HuH-7 (cell line): ENCODE measurements at regions not wholly inside any gene's neighbourhood (a gene's known extent, or its start where the extent isn't known, plus 50 kb on each side); places are given as distances from the start of the nearest gene placed in this dataset.

Source experiments
- DNase-seq: peaks from one replicate; pipeline ENCODE4 v3.0.0; 2011; ENCODE audit warnings: low spot score

DNA sequence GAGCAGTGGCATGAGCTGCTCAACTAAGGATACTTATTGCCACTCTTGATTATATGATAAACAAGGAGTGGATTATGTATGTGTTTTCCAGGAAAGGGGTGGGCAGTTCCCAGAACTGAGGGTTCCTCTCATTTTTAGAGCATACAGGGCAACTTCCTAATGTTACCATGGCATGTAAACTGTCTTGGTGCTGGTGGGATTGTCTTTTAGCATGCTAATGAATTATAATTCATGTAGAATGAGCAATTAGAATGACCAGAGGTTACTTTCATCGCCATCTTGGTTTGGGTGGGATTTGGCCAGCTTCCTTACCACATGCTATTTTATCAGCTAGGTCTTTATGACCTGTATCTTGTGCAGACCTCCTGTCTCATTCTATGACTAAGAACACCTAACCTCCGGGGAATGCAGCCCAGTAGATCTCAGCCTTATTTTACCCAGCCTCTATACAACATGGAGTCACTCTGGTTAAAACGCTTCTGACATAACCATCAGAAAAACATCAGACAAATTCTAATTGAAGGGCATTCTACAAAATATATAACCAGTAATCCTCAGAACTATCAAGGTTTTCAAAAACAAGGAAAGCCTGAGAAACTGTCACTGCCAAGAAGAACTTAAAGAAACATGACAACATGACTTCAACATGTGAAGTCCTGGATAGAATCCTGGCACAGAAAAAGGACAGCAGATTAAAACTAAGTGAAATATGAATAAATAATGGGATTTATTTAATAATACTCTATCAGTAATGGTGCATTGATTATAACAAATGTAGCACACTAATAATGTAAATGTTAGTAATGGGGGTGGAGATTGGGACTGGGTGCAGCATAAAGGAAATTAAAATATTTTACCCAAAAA lies 365.0 kb downstream of the SEMA3D start:
- no peak for DNase-seq

DNA sequence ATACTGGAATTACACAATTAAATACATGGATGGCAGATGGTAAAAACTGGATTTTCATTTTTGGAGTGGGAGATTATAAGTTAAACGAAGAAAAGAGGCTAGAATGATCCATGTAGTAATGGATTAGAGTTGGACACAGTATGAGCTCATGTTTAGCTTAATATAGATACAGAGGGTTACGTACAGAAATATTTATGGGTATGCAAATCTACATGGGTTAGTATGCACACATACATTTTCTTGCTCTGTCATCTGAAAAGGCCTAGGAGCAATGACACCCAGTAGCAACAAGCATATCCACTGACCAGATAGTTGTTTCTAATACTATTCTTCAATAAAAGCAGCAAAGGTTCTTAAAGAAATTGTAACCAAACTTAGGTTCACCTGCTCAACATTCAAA lies 366.4 kb downstream of the SEMA3D start:
- no peak for DNase-seq

DNA sequence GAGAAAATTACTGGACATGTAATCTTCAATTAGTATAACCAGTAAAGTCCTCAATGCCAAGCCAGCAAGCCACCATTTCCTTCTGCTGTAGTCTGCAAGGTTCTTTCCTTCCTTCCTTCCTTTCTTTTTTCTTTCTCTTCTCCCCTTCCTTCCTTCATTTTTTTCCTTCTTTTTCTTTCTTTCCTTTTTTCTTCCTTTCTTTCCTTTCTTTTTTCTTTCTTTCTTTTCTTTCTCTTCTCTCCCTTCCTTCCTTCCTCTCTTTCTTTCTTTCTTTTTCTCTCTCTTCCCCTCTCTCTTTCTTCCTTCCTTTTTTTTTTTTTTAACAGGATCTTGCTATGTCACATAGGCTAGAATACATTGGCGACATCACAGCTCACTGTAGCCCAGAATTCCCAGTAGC lies 369.8 kb downstream of the SEMA3D start:
- no peak for DNase-seq

DNA sequence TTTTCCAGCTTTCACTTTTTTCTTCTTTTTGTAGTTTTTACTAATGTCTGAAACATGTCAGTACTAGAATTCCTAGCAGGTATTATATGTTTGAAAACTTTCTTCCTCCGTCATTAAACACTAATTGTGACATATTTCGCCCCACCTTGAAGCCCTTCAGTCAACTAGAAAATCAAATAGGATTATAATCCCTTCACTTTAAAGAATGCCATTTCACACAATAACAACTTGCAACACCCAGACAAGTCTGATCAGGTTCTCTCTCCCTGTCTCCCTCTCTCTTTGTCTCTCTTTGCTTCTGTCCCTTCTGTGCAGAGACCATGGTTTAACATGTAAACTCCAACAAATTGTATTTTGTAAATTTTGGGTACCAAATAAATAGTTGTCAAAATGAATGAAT lies 373.5 kb downstream of the SEMA3D start:
- DNase-seq = no peak

DNA sequence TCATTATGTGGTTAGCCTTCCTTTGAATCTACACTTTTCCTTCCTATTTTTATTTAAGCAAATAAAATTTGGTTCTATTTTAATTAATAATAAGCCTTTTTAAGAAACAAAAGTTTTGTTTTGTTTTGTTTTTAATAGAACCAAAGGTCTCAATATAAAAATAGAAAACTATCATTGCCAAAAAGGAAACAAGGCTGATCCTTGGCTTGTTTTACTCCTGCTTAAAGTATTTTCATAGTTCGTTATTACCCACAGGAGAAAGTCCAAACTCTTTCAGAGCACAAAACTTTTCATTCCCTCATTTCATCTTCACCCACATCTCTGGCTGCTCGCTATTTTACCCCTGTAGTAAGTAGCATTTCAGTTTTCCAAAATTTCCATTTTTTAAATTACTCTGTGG lies 374.8 kb downstream of the SEMA3D start:
- no peak for DNase-seq

DNA sequence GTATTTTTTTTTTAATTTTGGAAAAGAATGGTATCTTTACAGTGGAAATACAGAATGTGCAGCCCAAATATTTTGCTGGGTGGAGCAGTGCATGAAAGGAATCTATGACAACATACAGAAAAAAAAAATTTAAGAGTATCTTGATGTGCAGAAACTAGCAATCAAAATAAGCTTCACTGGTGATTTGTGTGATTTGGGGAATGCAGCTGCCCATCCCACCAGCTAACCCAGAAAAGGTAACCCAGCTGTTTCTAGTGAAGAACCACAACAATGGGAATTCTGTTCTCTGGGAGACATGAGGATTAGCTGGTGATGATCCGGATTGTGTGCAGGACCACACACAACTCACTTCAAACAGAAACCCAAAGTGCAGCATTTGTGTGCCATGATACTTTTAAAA lies 375.5 kb downstream of the SEMA3D start:
- no peak for DNase-seq

DNA sequence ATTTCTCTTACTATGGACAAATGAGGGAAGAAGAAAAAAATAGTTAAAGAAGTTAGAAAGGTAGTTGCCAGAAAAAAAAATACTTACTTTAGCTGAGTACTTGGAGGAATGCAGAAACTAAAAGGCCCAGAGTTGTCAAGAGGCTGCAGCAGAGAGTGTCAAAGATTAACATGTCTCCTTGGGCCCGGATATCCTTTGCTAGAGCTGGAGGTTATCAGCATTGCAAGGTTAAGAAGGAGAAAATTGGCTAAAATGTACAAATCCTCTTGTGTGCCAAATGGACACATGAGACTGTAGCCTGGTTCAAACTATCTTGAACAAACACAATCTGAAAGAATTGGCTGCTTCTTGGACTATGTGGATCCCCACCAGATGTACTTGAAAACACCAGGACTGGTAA lies 377.0 kb downstream of the SEMA3D start:
- DNase-seq = no peak

DNA sequence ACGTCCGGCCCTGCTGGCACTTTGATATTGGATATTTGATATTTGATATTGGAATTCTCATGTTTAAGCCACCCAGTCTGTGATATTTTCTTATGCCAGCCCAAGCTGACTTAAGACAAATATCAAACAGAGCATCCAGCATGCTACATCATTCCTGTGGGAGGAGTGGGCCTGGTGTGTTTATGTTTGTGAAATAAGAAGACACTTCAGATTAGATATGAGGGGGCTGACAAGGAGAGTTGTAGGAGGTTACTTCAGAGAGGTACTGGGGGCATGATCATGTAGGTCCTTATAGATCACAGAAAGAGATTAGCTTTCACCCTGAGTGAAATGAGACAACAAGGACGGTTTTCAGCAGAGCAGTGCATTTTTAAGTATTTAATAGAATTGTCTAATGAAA lies 382.9 kb downstream of the SEMA3D start:
- DNase-seq = no peak

DNA sequence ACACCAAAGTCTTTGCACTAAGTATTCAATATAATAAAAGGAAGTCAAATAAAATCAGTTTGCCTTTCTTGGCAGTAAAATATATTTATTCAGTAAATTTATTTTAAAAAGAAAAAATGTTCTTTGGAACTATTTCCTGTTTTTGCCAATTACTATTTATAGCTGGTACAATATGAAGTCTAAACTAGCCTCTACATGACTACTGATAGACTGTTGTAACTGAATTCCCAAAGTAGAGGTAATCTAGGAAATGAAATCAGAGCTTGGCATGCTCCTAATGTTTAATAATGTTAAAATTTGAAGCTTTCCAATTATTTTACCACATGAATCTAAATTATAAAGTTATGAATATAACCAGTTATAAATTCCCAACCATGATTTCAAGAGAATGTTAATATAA lies 385.5 kb downstream of the SEMA3D start:
- DNase-seq = no peak

DNA sequence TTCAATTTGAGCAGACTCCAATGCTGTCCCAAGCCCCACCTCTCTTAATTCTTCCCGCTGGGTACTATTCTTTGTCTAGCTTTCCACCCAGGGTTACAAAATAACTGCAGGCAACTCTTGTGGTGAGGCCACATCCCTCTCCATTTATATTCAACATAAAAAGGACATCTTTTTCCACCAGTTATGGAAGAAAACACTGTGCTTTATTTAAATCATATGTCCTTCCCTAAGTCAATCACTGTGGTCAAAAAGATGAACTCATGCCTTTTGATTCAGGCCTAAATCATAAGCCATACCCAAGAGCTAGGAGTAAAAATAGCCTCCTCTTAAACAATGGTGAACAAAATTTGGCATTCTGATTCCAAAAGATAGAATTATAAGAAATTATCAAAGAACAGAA lies 386.0 kb downstream of the SEMA3D start:
- no peak for DNase-seq

DNA sequence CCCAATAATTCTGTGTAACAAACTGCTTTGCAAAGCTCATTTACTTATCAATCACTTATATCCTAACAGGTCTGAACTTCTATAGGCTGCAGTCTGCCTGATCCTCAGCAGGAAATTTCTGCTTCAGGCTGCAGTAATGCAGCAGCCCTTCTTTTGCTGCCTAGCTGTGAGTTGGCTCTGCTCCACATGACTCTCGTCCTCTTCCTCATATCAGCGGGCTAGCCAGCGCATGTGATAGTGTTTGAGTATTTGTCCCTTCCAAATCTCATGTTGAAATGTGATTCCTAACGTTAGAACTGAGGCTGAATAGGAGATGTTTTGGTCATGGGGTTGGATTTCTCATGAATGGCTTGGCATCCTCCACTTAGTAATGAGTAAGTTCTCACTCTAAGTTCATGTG lies 387.8 kb downstream of the SEMA3D start:
- no peak for DNase-seq

DNA sequence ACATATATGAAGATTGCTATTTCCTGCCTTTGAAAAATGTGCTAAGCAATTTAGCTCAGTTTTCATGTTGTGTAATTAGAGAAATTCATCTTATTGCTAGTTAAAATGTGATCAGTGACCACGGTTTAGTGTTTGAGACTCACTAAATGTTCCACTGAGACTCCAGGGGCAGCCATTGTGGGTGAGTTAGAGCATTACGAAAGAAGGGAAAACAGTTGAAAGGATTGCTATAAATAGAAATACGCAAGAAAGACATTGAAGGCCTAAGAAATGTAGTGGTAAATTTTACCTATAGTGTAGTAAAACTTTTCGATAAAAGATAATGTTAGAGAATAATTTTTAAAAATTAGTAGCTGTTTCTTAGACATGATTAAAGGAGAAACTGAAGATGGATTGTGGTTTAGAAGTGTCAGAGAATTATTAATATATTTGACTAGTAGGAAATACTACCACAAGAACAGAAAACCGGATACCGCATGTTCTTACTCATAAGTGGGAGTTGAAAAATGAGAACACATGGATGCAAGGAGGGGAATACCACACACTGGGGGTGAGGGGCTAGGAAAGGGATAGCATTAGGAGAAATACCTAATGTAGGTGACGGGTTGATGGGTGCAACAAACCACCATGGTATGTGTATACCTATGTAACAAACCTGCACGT lies 394.5 kb downstream of the SEMA3D start:
- DNase-seq = no peak

DNA sequence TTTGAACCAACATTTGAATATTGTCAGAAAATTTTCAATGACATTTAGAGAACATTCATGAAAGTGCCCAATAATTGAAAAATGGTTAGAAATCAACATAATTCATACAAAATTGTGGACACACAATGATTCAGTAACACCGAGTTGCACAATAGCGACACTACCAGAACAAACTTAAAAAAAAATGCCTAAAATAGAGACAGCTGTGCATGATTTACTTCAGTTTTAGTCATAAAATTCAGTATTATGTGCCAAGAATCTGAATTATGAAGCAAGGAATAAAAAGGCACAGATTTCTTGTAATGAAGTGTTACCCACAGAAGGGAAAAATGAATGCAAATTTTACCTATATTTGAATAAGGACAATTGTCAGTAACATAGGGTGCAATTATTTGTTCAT lies 396.0 kb downstream of the SEMA3D start:
- DNase-seq = no peak

DNA sequence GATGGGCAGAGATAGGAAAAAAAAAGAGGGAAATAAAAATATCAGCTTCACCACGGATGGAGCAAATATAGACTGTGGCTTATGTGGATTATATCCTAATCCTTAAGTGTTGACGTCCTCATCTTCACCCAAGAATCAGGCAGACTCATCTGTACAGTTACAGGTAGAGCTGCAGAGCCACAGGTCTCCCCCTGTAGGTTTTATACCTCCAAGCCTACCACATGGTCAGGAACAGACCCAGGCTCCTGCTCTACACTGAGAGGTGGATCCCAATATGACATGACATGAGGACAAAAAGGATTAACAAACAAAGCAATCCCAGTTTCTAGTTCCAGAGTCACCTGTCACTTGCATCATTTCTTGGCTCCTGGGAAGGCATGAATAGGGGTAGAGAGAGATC lies 400.8 kb downstream of the SEMA3D start:
- DNase-seq = no peak

DNA sequence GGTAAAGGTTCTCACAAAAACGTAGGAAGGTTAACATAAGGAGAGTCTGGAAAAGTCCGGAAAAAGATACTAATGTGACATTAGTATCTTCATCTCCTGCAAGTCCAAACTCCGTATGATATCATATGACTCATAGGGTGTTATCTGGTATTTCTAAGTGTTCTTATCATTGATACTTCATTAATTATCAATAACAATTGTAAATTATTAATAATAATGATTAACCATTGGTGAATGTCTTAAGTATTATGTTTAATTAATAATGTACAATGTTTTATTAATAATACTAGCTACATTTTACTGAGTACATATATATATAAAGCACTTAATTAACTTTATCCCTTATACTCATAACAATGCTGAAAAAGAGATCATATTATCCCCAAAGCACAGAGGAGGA lies 402.4 kb downstream of the SEMA3D start:
- no peak for DNase-seq

DNA sequence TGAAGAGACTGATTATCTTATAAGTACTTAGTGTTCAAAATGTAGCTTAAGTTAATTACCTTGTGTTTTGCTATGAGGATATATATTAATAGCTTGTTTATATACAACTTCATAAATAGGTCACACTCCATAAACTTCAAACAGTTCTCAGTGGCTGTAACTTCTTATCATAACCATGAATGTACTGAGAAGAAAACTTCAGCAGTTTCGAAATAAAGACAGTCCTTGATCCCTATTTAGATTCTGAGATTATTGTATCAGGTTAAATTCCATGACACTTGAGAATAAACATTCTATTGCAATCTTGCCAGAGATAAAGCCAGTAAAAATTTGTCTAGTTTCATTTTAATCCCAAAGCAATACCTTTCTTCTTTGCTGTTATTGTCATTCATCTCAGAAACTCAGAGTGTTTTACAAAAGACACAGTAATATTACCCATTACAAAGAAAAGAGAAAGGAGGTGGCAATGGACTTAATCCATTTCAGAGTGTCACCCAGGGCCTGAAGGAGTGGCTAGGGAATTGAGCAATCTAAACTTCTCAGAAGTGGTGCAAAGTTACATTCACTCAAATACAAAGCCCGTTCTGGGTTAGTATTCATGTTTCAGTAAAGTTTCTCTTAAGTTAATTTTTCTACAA lies 403.6 kb downstream of the SEMA3D start:
- DNase-seq = no peak

DNA sequence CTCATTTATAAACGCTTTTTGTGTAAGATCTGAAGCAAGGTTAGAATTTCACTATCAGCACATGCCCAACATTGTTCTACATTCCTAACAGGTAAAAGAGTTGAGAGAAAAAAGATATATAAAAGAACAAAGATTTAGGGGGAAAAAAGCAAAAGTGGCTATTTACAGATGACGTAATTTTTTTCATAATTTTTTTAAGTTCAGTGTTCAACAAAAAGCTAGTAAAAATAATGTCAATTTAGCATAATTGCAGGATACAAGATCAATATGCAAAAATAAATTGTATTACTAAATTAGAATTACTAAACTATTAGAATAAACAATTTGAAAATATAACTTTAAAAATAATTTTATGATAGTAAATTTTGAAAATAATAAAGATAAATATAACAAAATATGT lies 405.0 kb downstream of the SEMA3D start:
- DNase-seq = no peak

DNA sequence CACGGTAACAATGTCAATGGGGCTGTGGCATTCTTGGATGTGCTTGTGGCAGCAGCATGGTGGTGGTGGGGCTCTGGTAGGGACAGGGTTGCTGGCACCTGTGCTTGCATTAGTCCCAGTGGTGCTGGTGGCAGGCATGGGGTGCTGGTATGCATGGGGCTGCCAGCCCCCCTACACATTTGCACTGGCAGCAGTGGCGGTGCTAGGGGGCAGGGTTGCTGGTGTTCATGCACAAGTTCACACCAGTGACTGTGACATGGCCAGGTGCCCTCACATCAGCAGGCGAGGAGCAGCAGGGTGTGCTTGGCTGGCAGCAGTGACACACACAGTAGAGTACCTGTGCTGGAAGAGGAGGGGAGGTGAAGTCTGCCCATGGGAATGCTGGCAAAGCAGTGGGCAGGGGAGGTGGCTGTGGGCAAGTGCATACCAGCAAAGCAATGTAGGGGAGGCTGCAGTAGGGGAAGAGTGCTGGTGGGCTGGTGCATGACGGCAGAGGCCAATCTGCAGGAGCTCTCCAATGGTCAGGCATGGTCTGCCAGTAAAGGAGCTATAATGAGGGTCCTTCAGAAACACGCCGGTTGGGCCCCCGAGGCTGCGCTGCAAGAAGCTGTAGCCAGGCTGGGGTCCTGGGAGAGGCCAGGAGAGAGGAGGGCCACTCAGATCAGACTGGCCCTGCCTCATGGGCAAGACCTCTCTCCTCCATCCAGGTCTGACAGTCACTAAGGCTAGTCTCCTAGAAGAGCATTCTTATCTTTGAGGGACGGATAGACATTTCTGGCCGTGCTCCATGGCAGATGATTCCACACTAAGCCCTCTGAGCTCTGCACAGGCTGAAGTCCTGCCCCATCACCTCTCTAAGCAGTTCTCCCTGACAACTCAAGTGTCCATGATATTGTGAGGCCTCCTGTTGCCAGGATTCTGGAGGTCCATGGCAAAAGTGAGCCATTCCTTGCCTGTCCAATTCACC lies 406.4 kb downstream of the SEMA3D start:
- no peak for DNase-seq

DNA sequence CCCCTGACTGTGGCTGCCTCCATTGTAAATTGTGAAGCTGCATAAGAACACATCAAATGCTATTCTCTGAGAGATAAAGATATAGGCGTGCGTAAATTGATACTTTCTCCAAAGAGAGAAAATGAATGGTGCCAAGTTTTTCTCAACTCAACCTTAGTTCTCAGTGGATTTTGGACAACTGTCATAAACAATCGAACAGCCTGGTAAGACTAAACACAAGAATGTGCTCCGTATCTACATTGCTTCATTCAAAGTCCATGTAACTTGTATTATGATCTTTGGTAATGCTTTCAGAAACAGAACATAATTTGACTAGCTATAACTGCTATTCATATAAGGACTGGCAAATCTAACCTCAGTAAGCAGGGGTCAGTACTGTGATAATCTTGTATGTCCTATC lies 429.1 kb downstream of the SEMA3D start:
- DNase-seq = no peak

DNA sequence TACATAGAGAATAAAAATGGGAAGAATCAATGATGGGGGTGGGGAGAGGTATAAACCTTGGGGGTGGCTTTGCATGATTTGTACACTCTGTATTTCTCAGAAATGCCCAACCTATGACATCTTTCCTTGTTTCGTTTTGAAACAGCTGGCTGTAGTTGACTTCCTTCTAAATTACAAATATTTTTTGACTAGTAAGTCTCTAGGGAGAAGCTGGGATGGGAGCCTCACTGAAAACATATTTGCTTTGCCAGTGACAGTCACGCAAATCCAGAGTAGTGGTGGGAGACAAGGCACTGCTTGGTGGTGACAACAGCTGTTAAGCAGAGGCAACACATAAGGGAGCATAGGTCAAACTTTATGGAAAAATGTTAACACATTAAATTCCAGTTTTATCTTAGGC lies 440.5 kb downstream of the SEMA3D start:
- DNase-seq = peak; percentile 31

DNA sequence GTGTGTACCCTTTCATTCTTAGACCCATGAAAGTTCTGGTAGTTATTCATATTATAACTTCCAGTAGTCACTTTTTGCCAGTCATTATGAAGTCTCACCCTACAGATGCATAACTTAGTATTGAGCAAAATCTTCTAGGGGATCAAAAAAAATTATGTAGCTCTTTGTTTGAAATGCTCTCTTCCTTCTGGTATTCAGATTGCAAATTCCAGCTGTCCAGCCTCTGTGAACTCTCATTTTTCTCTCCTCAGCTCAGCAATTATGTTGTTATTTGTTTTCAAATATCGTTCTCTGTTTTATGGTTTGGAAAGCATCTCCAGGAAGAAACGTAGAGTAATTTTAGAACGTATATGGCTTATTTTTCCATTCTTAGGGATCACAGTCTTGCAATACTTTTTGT lies 442.5 kb downstream of the SEMA3D start:
- DNase-seq = no peak

DNA sequence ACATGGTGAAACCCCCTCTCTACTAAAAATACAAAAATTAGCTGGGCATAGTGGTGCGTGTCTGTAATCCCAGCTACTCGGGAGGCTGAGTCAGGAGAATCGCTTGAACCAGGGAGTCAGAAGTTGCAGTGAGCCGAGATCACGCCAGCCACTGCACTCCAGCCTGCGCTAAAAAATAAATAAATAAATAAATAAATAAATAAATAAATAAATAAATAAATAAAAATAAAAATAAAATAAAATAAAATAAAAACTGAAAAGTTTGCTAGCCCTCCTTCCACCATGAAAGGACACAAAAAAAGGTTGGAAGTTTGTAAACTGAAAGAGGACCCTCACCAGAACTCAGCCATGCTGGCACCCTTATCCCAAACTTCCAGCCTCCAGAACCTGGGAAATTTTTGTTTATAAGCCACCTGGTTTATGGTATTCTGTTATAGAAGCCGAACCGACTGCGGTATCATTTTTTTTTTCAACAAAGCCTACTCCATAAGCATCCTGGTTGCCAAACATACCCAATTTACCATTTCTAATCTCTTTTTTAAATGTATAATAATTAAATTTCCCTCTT lies 448.2 kb downstream of the SEMA3D start:
- no peak for DNase-seq
